Stomach (tissue), 8 donors: ENCODE measurements at regions not wholly inside any gene's neighbourhood (a gene's known extent, or its start where the extent isn't known, plus 50 kb on each side); places are given as distances from the start of the nearest gene placed in this dataset.
A peak's percentile ranks its signal among the peaks of the same experiment; 100 is the strongest.

Experiments
- DNase-seq, 2 donors: peaks; one replicate each; pipeline versions ENCODE4 v3.0.0 to v3.0.0-alpha.2; 2013 to 2019
- H3K27ac ChIP-seq, 5 donors: fragments of 200-600 bp in 4 of 5; sonication (generic) in 4 of 5; one replicate each; pipeline ENCODE4 v1.5.1; 2013 to 2019; ENCODE audit warnings: mild to moderate bottlenecking in 1 of 5, moderate library complexity in 1 of 5
- H3K27me3 ChIP-seq, 3 donors: fragments of 200-600 bp; sonication (generic); one replicate each; pipeline ENCODE4 v1.5.1; 2017 to 2019; ENCODE audit warnings: mixed run types in 1 of 3
- H3K36me3 ChIP-seq, 4 donors: fragments of 200-600 bp; sonication (generic); 1 replicate in 3 of 4; 2 replicates in 1 of 4; pipeline ENCODE4 v1.5.1; 2016 to 2019
- H3K4me1 ChIP-seq, 4 donors: fragments of 200-600 bp; sonication (generic); one replicate each; pipeline ENCODE4 v1.5.1; 2016 to 2019
- H3K4me3 ChIP-seq, 4 donors: fragments of 200-600 bp; sonication (generic) in 3 of 4; one replicate each; pipeline ENCODE4 v1.5.1; 2016 to 2019; ENCODE audit warnings: mild to moderate bottlenecking in 1 of 4
- H3K9me3 ChIP-seq, 4 donors: fragments of 200-600 bp; sonication (generic); one replicate each; pipeline ENCODE4 v1.5.1; 2016 to 2019
- EP300 ChIP-seq: sonication (generic); formaldehyde crosslinking; IDR thresholded peaks from one replicate; pipeline ENCODE4 v1.6.1; 2017; ENCODE audit warnings: antibody characterized with exemption
- POLR2A ChIP-seq, 4 donors: fragments of 450-650 bp; IDR thresholded peaks; one replicate each; pipeline ENCODE4 v1.6.1; 2016; ENCODE audit warnings: antibody characterized with exemption in 4 of 4, control low read depth in 2 of 4, mild to moderate bottlenecking in 1 of 4, moderate library complexity in 1 of 4
- POLR2AphosphoS5 ChIP-seq, 3 donors: sonication (generic); formaldehyde crosslinking; IDR thresholded peaks; one replicate each; pipeline ENCODE4 v1.6.1; 2016; ENCODE audit warnings: antibody characterized with exemption in 3 of 3
- WGBS, 5 donors: extraction: QIAGEN DNeasy Blood & Tissue Kit in 3 of 5; methylation state at CpG; one replicate each; pipeline versions ENCODE4 v1.1.5 to v1.1.7; 2013 to 2018; 5-methylcytosine and 5-hydroxymethylcytosine counted together
- intact Hi-C: fragments of 100-400 bp; cut with DNase I; formaldehyde crosslinking; loops from one replicate; pipeline ENCODE4 v1.15.1; 2023; ENCODE audit warnings: low total_unique reads
- TF ChIP-seq, protein P1 (sequence below), 7 experiments: fragments of 450-650 bp in 4 of 7; fragments of 200-600 bp in 3 of 7; sonication (generic) in 3 of 7; IDR thresholded peaks; one replicate each; pipeline ENCODE4 v1.5.1; 2016 to 2019; ENCODE audit warnings: antibody characterized with exemption in 7 of 7, control low read depth in 2 of 7, mild to moderate bottlenecking in 1 of 7
- donor health status: healthy with polysubstance abuse.
- donor health status: Bipolar disorder and iron deficiency.
- donor health status: healthy.

DNA sequence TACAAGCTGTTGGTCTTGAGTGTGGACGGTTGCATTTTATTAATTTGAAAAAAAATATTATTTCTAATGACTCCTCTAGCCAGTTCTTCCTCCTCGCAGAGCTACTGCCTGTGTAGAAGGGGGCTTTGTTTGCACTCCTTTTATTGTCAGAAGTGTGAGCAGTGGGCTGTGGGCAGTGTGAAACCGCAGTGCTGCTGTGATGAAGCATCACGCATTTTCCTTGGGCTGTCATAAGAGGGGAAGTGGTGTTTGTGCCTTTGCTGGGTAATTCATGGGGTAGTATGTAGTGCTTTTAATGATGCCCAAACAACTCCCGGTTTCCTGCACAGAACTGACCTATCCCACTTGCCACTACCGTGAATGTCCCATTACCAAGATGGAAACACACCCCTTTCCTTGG is 357.3 kb downstream of the ZNF536 start:
- TF ChIP-seq POLR2AphosphoS5 (IDR thresholded peaks at IDR 0.05): no peak
- TF ChIP-seq POLR2A (IDR thresholded peaks at IDR 0.05): no peak
- TF ChIP-seq EP300: no peak
- TF ChIP-seq, protein P1, sequence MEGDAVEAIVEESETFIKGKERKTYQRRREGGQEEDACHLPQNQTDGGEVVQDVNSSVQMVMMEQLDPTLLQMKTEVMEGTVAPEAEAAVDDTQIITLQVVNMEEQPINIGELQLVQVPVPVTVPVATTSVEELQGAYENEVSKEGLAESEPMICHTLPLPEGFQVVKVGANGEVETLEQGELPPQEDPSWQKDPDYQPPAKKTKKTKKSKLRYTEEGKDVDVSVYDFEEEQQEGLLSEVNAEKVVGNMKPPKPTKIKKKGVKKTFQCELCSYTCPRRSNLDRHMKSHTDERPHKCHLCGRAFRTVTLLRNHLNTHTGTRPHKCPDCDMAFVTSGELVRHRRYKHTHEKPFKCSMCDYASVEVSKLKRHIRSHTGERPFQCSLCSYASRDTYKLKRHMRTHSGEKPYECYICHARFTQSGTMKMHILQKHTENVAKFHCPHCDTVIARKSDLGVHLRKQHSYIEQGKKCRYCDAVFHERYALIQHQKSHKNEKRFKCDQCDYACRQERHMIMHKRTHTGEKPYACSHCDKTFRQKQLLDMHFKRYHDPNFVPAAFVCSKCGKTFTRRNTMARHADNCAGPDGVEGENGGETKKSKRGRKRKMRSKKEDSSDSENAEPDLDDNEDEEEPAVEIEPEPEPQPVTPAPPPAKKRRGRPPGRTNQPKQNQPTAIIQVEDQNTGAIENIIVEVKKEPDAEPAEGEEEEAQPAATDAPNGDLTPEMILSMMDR (IDR thresholded peaks at IDR 0.05): no peak
- no peaks in the 10 kb centered on the region for H3K9me3 ChIP-seq
- no peaks in the 10 kb centered on the region for H3K4me1 ChIP-seq
- H3K36me3 ChIP-seq: no peaks in the 10 kb centered on the region
- no peak for DNase-seq
- H3K27ac ChIP-seq: no peak overlapping the region
- no peaks in the 10 kb centered on the region for H3K27me3 ChIP-seq
- intact Hi-C loops: no loop called here
- WGBS, 5 donors: 59 to 68% (median 63%) methylated on average over 6 of the region's 6 CpGs
- no peak overlapping the region for H3K4me3 ChIP-seq

DNA sequence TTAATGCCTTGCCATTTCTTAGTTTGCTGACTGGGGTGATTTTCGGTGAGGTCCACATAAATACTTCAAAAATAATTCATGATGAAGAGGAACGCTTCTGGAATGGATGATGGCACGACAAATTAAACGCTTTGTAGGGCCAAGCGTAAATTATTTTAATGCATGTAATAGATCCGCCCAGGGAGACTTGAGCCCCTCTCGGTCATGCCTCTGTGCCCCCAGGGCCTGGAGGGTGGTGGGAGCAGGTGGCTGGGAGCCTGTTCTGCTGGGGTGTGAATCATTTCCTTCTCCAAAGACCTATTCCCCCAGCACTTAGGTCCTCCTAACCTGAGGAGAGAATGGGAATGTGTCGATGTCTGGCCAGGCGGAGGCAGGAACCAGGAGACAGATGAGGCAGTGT is 350.6 kb downstream of the ZNF536 start:
- H3K4me1 ChIP-seq: peaks cover 10 to 24% (median 20%) of the 10 kb centered on the region in 4 donors
- intact Hi-C loops: no loop called here
- TF ChIP-seq POLR2A (IDR thresholded peaks at IDR 0.05) (no peak), EP300 (no peak), POLR2AphosphoS5 (IDR thresholded peaks at IDR 0.05) (no peak)
- TF ChIP-seq, protein P1 (IDR thresholded peaks at IDR 0.05): no peak
- WGBS, 5 donors: 88 to 96% (median 91%) methylated on average over 9 of the region's 9 CpGs
- H3K36me3 ChIP-seq: no peaks in the 10 kb centered on the region
- H3K4me3 ChIP-seq: no peak overlapping the region
- no peak overlapping the region for H3K27ac ChIP-seq
- no peak for DNase-seq
- H3K27me3 ChIP-seq: no peaks in the 10 kb centered on the region
- no peaks in the 10 kb centered on the region for H3K9me3 ChIP-seq

DNA sequence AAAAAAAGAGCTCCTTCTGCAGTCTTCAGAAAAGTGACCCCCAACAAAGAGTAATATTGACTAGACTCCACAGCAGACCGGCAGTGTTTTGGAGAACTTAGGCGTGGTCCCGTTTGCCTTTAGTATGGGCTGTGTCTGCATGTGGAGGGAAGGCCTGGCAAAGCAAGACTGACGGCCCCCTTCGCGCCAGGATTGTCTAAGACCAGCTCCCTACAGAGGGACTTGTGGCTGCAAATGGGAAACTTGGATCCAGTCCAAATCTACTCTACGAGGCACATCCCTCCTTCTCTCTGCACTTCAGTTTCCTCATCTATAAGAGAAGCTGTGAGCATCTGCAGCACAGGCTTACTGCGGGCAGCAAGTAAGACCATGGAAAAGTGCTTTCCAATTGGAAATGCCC is 350.0 kb downstream of the ZNF536 start:
- H3K4me1 ChIP-seq: peaks cover 10 to 24% (median 20%) of the 10 kb centered on the region in 4 donors
- intact Hi-C loops: no loop called here
- no peak for DNase-seq
- no peaks in the 10 kb centered on the region for H3K36me3 ChIP-seq
- no peak for TF ChIP-seq POLR2A (IDR thresholded peaks at IDR 0.05)
- no peak for TF ChIP-seq EP300
- no peak for TF ChIP-seq POLR2AphosphoS5 (IDR thresholded peaks at IDR 0.05)
- TF ChIP-seq, protein P1 (IDR thresholded peaks at IDR 0.05): no peak
- 74 to 83% (median 79%) methylated on average over 8 of the region's 8 CpGs for WGBS, 5 donors
- H3K27ac ChIP-seq: no peak overlapping the region
- H3K4me3 ChIP-seq: no peak overlapping the region
- no peaks in the 10 kb centered on the region for H3K27me3 ChIP-seq
- no peaks in the 10 kb centered on the region for H3K9me3 ChIP-seq

DNA sequence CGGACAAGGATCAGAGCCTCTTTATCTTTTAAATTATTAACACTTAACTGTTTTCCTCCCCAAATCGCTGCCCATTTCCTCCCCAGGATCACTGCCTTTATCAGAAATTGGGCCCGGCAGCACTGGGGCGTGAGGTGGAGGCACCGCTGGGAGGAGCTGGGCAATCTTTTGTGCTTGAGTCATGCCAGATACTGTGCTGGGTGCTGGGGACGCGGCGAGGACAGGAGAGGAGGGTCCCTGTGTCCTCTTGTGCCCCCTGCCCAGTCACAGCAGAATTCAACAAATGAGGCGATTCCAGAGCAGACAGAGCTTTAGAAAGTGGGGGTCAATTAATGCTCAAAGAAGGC is 347.8 kb downstream of the ZNF536 start:
- peaks cover 0 to under 1% (median 0%) of the 10 kb centered on the region in 3 donors for H3K27me3 ChIP-seq
- peak in 1 of 2 donors; percentile 30 for DNase-seq
- no peaks in the 10 kb centered on the region for H3K9me3 ChIP-seq
- intact Hi-C loops: no loop called here
- no peaks in the 10 kb centered on the region for H3K36me3 ChIP-seq
- H3K4me3 ChIP-seq: peak overlapping the region; percentile 54 to 75 (median 64)
- H3K27ac ChIP-seq: peak overlapping the region in 4 of 5 donors; percentile 61 to 86 (median 77)
- peaks cover 10 to 24% (median 20%) of the 10 kb centered on the region in 4 donors for H3K4me1 ChIP-seq
- WGBS, 5 donors: 13 to 27% (median 15%) methylated on average over 9 of the region's 9 CpGs
- TF ChIP-seq, protein P1 (IDR thresholded peaks at IDR 0.05): no peak
- TF ChIP-seq POLR2AphosphoS5 (IDR thresholded peaks at IDR 0.05): no peak
- no peak for TF ChIP-seq POLR2A (IDR thresholded peaks at IDR 0.05)
- TF ChIP-seq EP300: no peak
